Fibroblast of skin of back (primary cell): ENCODE measurements at regions not wholly inside any gene's neighbourhood (a gene's known extent, or its start where the extent isn't known, plus 50 kb on each side); places are given as distances from the start of the nearest gene placed in this dataset.
"Not testable (repeated sequence)": the region's sequence is repeated elsewhere in the genome, so short reads cannot be mapped to it uniquely, and the experiment has no call there.

Experiments
- DNase-seq: peaks from one replicate; pipeline ENCODE4 v3.0.0-alpha.2; 2013

DNA sequence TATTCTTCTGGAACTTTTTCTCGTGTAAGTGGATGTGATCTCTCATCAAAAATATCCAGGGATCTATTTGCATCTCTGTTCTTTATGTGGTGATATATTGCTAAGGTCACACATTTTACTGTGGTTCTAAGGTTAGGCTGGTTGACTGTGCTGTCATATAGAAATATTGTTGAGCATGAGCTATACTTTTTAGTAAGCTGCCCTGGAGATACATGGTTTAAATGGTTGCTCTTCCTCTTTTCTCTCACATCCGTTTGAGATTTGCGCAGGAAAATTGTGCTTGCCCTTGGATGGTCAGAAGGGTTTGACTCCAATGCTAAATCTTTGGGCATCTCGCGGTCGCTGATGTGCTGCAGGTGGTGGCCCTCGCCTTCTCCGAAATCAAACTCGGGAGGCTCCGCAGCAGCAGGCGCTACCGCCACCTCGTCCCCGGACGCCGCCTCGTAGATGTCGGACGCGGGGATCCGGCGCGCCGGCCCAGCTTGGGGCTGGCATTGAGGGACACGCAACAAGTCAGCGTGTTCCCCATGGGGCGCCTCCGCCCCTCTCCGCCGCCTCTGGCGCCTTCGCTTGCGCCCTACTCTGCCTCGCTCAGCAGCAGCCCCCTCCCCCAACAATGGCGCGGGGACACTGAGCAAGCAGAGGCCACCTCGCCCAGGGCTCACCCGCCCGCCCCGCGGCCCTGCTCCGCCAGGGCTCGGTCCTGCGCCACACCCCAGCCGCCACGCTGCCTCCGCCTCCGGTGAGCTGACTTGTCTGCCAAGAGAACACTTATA is 154.5 kb downstream of the MSN start:
- no peak for DNase-seq

- not testable (repeated sequence) for DNase-seq
These were observed 152.5 kb downstream of the MSN start for GRCh38 chrX:65819983-65820382.

DNA sequence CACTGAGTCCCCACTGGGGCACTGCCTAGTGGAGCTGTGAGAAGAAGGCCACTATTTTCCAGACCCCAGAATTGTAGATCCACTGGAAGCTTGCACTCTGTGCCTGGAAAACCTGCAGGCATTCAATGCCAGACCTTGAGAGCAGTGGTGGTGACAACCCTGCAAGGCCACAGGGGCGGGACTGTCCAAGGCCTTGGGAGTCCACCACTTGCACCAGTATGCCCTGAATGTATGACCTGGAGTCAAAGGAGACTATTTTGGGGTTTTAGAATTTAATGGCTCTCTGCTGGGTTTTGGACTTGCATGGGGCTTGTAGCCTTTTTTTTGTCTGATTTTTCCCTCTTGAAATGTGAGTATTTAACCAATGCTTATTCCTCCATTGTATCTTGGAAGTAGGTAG is 145.8 kb downstream of the MSN start:
- DNase-seq, result no peak

DNA sequence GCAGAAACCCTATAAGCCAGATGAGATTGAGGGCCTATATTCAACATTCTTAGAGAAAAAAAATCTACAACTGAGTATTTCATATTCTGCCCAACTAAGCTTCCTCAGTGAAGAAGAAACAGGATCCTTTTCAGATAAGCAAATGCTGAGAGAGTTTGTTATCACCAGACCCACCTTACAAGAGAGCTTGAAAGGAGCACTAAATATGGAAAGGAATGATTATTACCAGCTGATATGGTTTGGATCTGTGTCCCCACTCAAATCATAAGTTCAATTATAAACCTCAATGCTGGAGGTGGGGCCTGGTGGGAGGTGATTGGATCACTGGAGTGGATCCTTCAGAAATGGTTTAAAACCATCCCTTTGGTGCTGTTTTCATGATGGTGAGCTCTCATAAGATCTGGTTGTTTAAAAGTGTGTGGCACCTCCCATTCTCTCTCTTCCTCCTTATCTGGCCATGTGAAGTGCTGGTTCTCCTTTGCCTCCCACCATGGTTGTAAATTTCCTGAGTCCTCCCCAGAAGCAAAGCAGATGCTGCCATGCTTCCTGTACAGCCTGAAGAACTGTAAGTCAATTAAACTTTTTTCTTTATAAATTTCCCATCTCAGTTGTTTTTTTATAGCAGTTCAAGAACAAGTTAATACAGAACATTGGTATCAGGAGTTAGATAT is 144.2 kb downstream of the MSN start:
- DNase-seq, result no peak
